ENCODE measurements at regions not wholly inside any gene's neighbourhood (a gene's known extent, or its start where the extent isn't known, plus 50 kb on each side); places are given as distances from the start of the nearest gene placed in this dataset.

DNA sequence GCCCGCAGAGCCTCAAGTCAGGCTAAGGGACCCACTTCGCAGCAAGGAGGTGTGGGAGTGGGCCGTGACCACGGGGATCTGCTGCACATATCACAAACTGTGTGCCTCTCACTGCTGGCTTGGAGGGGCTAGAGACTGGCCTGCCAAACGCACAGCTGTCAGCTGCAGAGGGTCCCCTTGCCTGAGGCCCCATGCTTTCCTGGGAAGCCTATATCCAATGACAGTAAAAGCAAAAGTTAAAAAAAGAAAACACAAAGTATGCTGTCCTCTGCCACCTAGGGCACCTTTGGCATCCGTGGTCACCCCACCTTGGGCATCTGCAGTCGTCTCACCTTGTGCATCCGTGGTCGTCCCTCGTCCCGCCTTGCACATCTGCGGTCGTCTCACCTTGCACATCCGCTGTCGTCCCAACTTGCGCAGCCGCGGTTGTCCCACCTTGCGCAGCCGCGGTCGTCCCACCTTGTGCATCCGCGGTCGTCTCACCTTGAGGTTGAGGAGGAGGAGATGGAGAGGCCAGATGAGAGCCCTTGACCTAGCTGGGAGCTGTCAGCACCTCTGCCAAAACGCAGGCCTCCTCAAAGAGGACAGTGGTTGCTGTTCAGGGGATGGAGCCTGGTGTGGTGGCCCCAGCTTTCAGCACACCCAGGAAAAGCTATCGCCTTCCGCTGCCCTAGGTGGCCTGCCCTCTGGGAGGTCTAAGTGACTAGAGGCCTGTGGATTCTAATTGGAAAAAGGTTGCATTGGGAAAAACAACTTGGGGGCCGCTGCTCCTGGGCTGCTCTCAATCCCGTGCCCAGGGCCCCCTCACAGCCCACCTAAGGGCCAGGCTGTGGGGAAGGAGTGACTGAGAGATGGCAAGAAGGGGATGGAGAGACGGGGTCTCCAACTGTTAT, 90.5 kb downstream of the MYEOV start:
- POLR2A ChIA-PET = no interaction called here
- CTCF ChIA-PET = no interaction called here
- no peak for DNase-seq (ENCODE audit: extremely low spot score)
- no peak for TF ChIP-seq ELF4 (IDR thresholded peaks at IDR 0.05)

DNA sequence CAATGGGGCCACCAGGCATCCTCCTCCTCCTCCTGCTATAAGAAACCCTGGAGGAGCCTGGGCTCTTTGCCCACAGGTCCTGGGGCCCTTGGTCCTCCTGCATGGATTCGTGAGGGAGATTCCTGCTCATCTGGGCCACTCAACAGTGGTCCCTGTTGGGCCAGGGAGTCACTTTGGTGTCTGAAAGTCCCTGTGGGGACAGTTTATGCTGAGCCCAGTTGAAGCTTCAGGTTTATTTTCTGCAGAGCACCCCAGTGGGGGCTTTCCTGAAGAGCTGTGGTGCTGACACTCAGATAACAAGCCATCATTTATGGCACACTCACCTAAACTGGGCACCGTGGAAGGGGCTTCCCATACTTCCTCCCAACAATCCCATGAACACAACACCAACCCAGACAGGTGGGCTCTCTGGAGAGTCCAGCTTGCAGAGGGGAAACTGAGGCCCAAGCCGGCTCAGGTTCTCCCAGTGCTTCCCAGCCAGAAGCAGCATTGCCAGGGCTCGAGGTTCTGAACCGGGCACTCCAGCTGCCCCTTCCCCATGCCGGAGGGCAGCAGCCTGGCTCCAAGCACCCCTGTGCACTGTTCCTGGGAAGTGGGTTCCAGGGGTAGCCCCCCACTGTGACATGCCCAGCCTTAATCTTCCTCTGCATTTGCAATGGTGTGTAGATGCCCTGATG, 91.3 kb downstream of the MYEOV start:
- DNase-seq (ENCODE audit: extremely low spot score) = no peak
- TF ChIP-seq SP1 (IDR thresholded peaks at IDR 0.05) (no peak), FOXK2 (IDR thresholded peaks at IDR 0.05) (no peak), CTBP1 (IDR thresholded peaks at IDR 0.05; ENCODE audit: borderline replicate concordance) (no peak), HDGF (IDR thresholded peaks at IDR 0.05; ENCODE audit: borderline replicate concordance) (no peak), ELF4 (IDR thresholded peaks at IDR 0.05) (no peak)
- TF ChIP-seq, protein P1, sequence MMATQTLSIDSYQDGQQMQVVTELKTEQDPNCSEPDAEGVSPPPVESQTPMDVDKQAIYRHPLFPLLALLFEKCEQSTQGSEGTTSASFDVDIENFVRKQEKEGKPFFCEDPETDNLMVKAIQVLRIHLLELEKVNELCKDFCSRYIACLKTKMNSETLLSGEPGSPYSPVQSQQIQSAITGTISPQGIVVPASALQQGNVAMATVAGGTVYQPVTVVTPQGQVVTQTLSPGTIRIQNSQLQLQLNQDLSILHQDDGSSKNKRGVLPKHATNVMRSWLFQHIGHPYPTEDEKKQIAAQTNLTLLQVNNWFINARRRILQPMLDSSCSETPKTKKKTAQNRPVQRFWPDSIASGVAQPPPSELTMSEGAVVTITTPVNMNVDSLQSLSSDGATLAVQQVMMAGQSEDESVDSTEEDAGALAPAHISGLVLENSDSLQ (IDR thresholded peaks at IDR 0.05) = no peak
- CTCF ChIA-PET = no interaction called here
- POLR2A ChIA-PET = no interaction called here

DNA sequence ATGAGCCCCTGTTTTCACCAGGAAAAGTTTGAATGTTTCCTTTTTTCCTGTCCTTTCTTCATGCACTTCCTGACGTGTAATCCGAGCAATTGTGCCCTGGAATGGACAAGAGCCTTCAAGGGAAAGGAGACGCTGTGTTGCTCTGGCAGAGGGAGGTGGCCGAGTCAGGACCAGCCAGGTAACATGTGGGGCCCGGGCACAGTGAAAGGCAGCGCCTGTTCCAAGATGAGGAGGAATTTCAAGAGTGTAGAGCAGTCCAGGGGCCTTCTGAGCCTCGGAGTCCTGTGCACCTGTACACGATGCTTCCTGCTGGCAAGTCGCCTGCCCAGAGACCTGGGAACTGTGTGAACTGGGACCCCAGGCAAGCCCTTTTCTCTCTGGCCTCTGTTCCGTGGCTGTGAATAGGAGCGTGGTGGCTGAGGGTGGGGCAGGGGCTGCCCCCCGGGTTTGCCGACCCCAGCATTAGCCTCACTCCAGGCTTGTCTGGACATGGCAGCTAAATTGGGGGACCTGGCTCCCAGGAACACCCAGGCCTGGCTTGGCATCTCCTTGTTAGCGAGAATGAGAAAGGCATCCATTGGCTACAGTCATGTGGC, 92.0 kb downstream of the MYEOV start:
- POLR2A ChIA-PET = no interaction called here
- no peak for DNase-seq (ENCODE audit: extremely low spot score)

DNA sequence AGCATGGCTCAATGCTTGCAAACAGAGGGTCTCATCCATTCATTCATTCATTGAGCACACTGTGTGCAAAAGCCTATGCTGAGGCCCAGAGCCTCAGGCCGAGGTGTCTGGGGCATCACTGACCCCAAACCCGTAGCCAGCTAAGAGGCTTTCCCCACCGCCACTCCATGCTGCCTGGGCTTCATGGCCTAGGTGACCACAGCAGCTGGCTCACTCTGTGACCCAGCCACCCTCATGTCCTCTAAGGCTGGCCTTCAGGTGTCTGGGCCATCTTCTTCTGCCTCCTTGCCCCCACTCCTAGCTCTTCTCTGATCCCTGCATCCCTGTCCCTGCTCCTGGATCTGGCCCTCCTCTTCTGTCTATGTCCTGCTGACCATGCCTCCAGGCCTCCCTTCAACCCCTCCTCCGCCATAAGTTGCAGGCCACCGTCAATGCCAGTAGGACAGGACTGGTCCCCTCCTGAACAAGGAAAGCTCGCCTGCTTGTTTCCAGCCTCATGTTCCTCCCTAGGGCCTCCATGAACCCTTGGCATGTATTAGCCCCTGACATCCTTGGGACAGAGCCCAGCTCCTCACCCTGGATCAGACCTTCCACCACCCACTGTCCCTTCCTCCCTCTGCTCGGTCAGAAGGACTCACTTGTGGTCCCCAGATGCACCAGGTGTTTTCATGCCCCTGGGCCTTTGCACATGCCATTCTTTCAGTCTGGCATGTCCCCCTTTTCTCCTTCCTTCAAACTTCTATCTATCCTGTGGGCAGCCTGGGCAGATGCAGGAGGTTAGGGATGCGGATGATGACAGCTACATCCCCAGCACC, 92.8 kb downstream of the MYEOV start:
- no peak for DNase-seq (ENCODE audit: extremely low spot score)
- CTCF ChIA-PET = no interaction called here
- POLR2A ChIA-PET = no interaction called here
- TF ChIP-seq SP1 (IDR thresholded peaks at IDR 0.05) (no peak), FOXM1 (IDR thresholded peaks at IDR 0.05; ENCODE audit: borderline replicate concordance) (no peak), FOXA1 (IDR thresholded peaks at IDR 0.05) (no peak), NFRKB (IDR thresholded peaks at IDR 0.05) (no peak), BHLHE40 (IDR thresholded peaks at IDR 0.05; ENCODE audit: borderline replicate concordance) (no peak)

More for the DNA sequence above, 92.0 kb downstream of the MYEOV start:
- TF ChIP-seq ZNF384 (IDR thresholded peaks at IDR 0.05) (no peak), CTBP1 (IDR thresholded peaks at IDR 0.05; ENCODE audit: borderline replicate concordance) (no peak), SUZ12 (IDR thresholded peaks at IDR 0.05) (no peak), ARNT (IDR thresholded peaks at IDR 0.05) (no peak), FOXA1 (IDR thresholded peaks at IDR 0.05) (no peak), BHLHE40 (IDR thresholded peaks at IDR 0.05; ENCODE audit: borderline replicate concordance) (no peak), TARDBP (IDR thresholded peaks at IDR 0.05) (no peak), FOXK2 (IDR thresholded peaks at IDR 0.05) (no peak), HDGF (IDR thresholded peaks at IDR 0.05; ENCODE audit: borderline replicate concordance) (no peak), ELF4 (IDR thresholded peaks at IDR 0.05) (no peak), SP1 (IDR thresholded peaks at IDR 0.05) (no peak), FOXM1 (IDR thresholded peaks at IDR 0.05; ENCODE audit: borderline replicate concordance) (no peak), LEF1 (IDR thresholded peaks at IDR 0.05; ENCODE audit: borderline replicate concordance) (no peak)
- TF ChIP-seq, protein P1 (IDR thresholded peaks at IDR 0.05) = no peak
- CTCF ChIA-PET = no interaction called here

DNA sequence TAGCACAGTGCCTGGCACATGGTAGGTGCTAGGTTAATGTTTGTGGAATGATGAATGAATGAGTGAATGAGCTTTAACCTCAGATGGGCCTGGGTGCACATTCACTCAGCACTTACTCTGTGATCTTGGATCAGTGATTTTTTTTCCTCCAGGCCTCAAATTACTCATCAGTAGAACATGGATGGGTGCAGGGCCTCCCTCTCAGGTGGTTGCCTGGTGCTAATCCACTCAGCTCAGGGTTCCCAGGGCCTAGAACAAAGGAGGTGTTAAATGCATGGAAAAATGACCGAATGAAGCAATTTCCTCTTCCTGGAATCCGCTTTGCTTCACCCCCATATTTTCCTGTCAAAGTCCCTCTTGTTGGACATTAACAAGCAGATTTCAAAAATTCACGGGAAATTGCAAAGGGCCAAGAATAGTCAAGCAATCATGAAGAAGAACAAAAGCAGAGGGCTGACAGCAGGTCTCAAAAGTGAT, 93.5 kb downstream of the MYEOV start:
- CTCF ChIA-PET = no interaction called here
- DNase-seq (ENCODE audit: extremely low spot score) = no peak

More for the DNA sequence above, 93.5 kb downstream of the MYEOV start:
- TF ChIP-seq, protein P1 (IDR thresholded peaks at IDR 0.05) = no peak
- no peak for TF ChIP-seq ARNT (IDR thresholded peaks at IDR 0.05)
- no peak for TF ChIP-seq HDGF (IDR thresholded peaks at IDR 0.05; ENCODE audit: borderline replicate concordance)
- TF ChIP-seq ELF4 (IDR thresholded peaks at IDR 0.05) = no peak
- no peak for TF ChIP-seq ZNF384 (IDR thresholded peaks at IDR 0.05)
- TF ChIP-seq SP1 (IDR thresholded peaks at IDR 0.05) = no peak
- no peak for TF ChIP-seq FOXM1 (IDR thresholded peaks at IDR 0.05; ENCODE audit: borderline replicate concordance)
- no peak for TF ChIP-seq L3MBTL2 (conservative IDR thresholded peaks at IDR 0.05)
- TF ChIP-seq LEF1 (IDR thresholded peaks at IDR 0.05; ENCODE audit: borderline replicate concordance) = no peak
- no peak for TF ChIP-seq SUZ12 (IDR thresholded peaks at IDR 0.05)
- TF ChIP-seq CTBP1 (IDR thresholded peaks at IDR 0.05; ENCODE audit: borderline replicate concordance) = no peak
- no peak for TF ChIP-seq FOXA1 (IDR thresholded peaks at IDR 0.05)
- no peak for TF ChIP-seq TARDBP (IDR thresholded peaks at IDR 0.05)
- no peak for TF ChIP-seq BHLHE40 (IDR thresholded peaks at IDR 0.05; ENCODE audit: borderline replicate concordance)
- POLR2A ChIA-PET = no interaction called here
